ENCODE measurements at regions not wholly inside any gene's neighbourhood (a gene's known extent, or its start where the extent isn't known, plus 50 kb on each side); places are given as distances from the start of the nearest gene placed in this dataset.
A peak's percentile ranks its signal among the peaks of the same experiment; 100 is the strongest.

DNA sequence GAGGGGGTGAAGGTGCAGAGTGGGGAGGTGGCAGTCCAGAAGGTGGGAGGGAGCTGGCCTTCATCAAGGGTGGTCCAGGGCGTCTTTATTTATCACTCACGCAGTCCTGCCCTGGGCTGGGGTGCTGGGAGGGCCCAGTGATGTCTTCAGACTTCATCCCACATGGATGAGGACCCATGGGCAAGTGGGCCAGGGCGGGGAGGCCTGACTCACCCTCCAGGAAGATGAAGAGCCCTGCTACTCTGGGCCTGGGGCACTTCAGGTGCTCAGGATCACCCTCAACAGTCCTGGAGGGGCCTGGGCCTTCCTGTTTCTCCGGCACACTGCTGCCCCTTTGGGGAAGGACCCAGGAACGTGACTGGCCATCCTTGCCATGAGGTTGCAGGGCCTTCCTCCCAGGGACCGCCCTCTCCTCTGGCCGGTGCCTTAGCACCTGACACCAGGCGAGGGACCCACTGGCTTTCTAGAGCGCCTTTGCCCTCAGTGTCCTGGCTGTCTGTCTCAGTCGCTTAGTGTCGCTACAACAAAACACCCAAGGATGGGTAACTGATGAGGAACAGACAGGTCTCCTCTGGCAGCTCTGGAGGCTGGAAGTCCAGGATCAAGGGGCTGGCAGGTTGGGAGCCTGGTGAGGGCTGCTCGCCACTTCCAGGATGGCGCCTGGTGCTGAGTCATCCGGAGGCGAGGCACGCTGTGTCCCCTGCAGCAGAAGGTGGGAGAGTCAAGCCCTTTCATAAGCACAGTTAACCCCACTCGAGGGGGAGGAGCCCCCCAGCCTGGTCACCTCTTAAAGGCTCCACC, 57.8 kb upstream of the HS6ST1 start:
- peak; percentile 60 for DNase-seq (ENCODE audit: low spot score)
- no peak for TF ChIP-seq CTCF (IDR thresholded peaks at IDR 0.05)
- no peak overlapping the region for H3K4me3 ChIP-seq
- no peak overlapping the region for H3K27ac ChIP-seq

GRCh38 chr2:128377071-128377910, 58.6 kb upstream of the HS6ST1 start:
- no peak overlapping the region for H3K27ac ChIP-seq
- DNase-seq (ENCODE audit: low spot score): peak; percentile 64
- no peak for TF ChIP-seq CTCF (IDR thresholded peaks at IDR 0.05)
- H3K4me3 ChIP-seq: no peak overlapping the region

DNA sequence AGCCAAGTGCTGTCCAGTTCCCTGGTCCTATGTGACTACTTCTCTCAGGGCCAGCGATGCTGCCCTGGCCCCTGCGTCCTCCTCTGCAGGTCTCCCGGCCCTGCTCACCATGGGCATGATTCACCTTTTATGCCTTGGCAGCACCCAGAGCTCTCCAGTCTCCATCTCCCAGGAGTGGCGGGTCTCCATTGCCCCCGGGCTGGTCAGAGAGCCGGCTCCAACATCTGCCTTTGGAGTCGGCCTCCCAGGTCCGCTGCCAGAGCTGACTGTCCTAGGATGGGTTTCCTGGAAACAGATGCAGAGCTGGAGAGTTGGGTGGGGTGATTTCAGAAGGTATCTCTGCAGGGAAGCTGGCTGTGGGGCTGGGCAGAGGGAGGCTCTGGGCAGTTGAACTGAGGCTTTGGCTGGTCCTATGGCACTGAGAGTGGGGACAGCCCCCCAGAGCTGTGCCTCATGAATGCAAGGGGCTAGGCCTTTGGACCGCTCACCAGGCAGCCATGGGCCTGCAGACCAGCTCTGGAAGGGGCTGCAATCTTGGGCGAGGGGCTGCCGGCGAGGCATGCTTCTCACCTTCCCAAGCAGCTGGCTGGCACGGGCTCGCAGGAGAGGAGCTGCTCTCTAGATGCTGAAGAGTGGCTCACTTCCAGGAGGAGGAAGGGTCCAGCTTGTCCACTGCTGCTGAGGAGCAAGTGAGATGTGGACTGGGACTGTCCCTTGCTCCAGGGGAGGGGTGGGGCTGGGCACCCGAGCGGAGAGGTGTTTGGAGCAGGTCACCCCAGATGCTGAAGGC, 59.8 kb upstream of the HS6ST1 start:
- H3K27ac ChIP-seq: peak overlapping the region in 1 of 2 donors; percentile 40
- DNase-seq (ENCODE audit: low spot score): peak; percentile 71
- no peak for TF ChIP-seq CTCF (IDR thresholded peaks at IDR 0.05)
- peak overlapping the region; percentile 6 for H3K4me3 ChIP-seq

DNA sequence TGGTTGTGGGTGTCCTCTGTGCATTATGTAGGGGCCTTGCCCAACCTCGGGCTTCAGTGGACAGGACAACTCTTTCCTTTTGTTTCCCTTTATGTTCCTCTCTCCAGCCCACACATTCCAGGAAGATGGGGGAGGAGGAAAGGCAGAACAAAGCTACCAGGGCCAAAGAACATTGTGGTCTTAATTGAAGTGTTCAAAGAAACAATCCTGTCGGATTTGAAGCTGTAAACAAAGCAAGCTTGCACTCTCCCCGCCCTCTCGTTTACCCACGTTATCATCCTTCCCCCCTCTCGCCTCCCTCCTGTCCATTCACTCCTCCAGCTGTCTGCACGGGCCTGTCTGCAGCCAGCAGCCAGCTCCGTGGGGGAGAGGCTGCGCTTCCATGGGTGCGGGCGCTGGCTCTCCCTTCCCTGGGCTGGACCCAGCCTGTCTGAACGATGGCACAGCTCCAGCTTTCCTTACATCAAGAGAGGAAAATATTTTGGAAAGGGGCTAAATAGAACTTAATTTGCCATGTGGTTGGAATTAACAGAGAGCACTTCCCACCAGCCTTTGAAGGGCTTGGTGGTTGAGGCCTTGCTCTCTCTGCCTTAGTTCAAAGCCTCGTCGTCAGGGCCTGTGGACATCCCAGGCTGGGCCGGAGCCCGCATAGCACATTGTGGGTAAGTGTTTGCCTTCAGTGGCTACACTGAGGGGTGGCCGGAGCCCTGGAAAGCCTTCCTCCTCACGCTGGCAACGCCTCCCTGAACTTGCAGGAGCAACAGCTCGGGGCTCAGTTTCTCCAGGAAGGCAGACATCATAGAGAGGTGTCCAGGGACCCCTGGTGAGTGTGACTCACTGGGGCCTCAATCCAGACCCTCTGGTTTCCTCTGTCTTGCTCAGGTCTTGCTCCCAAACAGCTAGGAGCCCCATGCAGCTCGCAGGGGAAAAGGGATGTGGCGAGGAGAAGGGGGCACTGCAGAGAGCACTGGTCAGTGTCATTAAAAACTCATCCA, 60.6 kb upstream of the HS6ST1 start:
- Histone ChIP-seq H3K4me3 (no peak overlapping the region), H3K27ac (peak overlapping the region in 1 of 2 donors; percentile 40)
- DNase-seq (ENCODE audit: low spot score): peak; percentile 75
- no peak for TF ChIP-seq CTCF (IDR thresholded peaks at IDR 0.05)

DNA sequence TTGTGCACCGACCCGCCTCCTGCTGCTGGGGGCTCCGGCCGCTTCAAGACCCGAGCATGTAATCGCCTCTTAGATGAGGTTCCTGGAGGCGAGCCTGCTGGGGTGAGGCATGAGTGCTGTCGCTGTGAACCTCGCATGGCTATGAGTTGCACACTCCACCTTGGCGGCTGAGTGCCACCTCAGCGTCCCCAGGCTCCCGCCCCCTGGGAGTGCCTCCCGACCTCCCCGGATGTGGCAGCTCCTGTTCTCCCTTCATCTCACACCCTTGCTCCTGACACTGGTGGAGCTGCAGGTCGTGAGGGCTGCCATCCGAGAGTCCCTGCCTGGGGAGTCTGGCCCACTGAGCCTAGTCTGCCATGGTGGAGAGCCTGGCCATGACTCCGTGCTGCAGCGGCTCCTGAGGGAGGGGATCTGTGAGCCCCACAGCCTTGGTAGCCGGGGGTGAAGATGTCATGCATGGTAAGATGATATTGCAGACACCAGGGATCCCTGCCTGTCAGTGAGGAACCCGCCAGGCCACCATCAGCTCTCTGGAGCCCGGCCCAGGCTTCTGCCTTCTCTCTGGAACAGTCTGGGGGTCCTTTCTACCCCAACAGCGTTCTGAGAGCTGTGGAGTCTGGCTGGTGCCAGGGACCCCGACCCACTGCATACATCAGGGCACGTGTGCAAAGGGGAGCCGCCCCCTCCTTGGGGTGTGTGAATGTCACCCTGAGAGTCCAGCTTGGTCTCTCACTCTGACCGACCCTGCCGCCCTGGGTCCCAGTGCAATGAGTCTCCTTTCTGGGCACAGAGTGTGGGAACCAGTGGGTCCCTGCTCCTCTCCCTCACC, 61.6 kb upstream of the HS6ST1 start:
- no peak for TF ChIP-seq CTCF (IDR thresholded peaks at IDR 0.05)

More for the DNA sequence above, 61.6 kb upstream of the HS6ST1 start:
- DNase-seq (ENCODE audit: low spot score): peak; percentile 70
- Histone ChIP-seq H3K4me3 (no peak overlapping the region), H3K27ac (no peak overlapping the region)

Measured in coronary artery (tissue), 2 donors.